Muscle of arm (tissue), 1 donor: ENCODE measurements at regions not wholly inside any gene's neighbourhood (a gene's known extent, or its start where the extent isn't known, plus 50 kb on each side); places are given as distances from the start of the nearest gene placed in this dataset.

Experiments
- DNase-seq: peaks from one replicate; pipeline ENCODE4 v3.0.0-alpha.2; 2013

DNA sequence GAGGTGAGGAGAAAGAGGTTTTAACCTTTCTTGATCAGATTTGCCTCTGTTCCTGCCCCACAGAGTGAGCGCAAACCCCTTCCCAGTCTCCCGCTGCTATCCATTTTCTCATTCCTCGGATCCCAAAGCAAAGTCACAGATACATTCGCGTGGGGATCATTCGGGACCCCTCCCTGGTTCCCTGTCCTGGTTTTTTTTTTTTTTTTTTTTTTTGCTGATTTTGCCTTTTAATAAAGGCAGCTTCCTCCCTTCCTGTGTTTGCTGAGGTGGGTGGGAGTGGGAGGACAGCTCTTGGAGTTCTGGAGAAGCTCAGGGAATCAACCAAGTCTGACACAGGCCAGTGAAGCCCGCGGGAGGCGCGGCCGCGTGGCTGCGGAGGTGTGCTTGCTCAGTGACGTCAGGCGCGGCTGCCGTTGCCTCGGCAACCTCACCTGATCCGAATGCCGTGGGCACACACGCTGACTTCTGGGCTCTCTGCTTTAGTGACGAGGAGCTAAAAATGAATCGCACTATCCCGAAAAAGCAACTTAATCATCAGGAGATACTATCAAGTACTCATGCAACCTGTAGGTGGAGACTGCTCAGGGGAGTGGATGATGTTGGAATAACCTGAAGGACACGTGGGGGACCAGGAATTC, 106.4 kb downstream of the TBX19 start:
- no peak for DNase-seq

DNA sequence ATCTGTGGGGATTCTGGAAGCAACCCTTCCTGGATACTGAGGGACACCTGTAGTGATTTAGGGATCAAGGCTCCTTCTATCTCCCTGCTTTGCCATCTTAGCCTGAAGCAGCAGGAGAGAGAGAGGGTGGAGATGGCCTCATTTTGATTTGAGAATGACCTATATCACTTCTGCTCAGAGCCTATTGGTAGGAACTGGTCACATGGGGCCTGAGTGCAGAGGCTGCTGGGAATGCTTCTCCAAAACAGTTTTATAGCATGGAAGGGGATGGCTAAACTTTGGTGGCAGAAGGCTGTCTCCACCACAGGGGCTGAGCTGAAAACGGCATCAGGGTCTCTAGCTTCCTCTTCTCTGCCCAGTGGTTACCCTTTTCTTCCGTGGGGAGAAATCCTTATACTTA, 105.8 kb downstream of the TBX19 start:
- no peak for DNase-seq

- DNase-seq = no peak
These were observed 101.2 kb downstream of the TBX19 start for GRCh38 chr1:168381850-168382249.

- DNase-seq = no peak
These were observed 100.3 kb downstream of the TBX19 start for GRCh38 chr1:168380945-168381344.

DNA sequence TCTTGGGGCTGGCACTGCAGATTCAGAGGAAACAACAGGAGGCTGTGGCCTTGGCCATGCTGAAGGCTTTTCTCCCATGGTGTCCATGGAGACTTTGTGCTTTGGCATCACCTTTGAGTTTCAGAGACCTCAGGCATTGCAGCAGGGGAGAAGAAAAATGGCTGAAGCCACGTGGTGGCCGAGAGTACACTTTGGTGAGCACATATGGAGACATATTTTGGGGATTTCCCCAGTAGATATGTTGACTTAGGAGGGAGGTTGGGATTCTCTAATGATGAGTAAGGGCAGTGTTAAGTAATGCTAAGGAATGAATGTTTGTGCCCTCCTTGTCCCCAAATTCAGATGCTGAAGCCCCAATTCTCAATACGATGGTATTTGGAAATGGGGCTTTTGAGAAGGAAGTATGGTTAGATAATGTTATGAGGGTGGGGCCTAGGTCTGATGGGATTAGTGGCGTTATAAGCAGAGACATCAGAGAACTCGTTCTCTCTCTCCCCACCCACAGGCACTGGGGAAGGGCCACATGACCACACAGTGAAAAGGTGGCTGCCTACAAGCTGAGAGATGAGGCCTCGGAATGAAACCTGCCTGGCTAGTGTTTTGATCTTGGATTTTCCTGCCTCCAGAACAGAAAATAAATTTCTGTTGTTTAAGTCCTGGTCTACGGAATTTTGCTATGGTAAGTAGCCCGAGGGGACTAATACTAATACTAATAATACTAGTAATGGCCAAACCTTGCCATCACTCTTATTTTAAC, 98.6 kb downstream of the TBX19 start:
- DNase-seq = no peak

- no peak for DNase-seq
These were observed 95.1 kb downstream of the TBX19 start for GRCh38 chr1:168375566-168376300.

- DNase-seq = no peak
These were observed 93.9 kb downstream of the TBX19 start for GRCh38 chr1:168374566-168374965.

GRCh38 chr1:168373869-168374268, 93.2 kb downstream of the TBX19 start:
- DNase-seq = no peak

DNA sequence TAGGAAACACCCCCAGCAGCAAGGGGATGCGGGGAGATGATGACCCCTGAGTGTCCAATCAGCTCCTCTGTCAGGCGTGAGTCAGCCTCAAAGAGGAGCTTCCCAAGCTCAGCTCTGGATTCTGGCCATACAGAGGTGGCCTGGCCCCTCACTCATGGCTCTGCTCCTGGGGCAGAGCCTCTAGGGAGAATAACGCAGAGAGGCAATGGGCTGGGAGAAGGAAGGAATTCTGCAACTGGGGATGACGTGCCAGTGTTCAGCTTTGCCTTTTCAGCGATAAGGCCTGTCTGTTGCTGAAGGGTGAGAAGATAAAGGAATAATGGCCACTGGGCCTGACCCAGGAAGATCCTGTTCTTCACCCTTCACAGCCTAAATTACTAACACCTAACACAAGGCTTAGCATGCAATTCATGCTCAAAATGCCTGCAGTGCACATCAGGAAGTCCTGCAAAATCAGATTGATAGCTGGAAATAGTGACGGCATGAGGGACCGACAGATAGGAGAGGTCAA, 92.2 kb downstream of the TBX19 start:
- no peak for DNase-seq

- no peak for DNase-seq
These were observed 91.6 kb downstream of the TBX19 start for GRCh38 chr1:168372307-168372706.

GRCh38 chr1:168371477-168371876, 90.8 kb downstream of the TBX19 start:
- no peak for DNase-seq

- DNase-seq = no peak
These were observed 89.9 kb downstream of the TBX19 start for GRCh38 chr1:168370586-168370985.

GRCh38 chr1:168369655-168370054, 89.0 kb downstream of the TBX19 start:
- no peak for DNase-seq

GRCh38 chr1:168368131-168368530, 87.5 kb downstream of the TBX19 start:
- no peak for DNase-seq

DNA sequence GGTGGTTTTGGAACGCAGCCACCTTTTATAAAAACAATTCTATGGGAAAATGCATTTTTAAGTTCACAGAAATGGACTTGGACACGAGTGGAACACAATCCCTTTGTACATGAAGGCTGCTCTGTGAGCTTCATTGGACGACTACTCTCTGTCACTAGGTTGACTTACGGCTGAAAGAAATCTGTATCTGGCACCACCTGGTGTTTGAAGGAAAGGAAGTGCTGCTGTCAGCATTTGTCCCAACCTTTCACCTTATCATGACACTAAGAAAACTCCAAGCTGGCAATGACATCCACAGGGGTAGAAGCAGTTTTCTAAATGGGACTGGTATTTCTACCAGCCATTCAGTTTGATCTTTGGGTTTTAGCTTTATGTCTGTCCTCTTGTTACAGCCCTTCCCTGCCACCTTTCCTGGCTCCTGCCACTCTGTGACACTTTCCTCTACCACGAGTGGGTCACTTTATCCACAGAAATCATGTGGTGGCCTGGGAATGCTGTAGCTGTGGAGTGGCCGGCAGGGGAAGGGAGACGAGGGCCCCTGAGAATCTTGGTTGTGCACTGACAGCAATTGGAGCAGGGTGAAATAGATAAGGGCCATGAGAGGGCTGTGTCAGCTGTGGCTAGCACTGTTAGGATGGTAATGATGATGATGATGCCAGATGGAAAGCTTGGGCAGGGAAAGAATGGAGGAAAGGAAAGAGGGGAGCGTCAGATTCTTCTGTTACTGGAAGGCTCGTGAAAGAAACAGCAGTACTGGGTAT, 85.2 kb downstream of the TBX19 start:
- DNase-seq = no peak
